ENCODE measurements at regions not wholly inside any gene's neighbourhood (a gene's known extent, or its start where the extent isn't known, plus 50 kb on each side); places are given as distances from the start of the nearest gene placed in this dataset.
A peak's percentile ranks its signal among the peaks of the same experiment; 100 is the strongest.
"Not testable (repeated sequence)": the region's sequence is repeated elsewhere in the genome, so short reads cannot be mapped to it uniquely, and the experiment has no call there.

DNA sequence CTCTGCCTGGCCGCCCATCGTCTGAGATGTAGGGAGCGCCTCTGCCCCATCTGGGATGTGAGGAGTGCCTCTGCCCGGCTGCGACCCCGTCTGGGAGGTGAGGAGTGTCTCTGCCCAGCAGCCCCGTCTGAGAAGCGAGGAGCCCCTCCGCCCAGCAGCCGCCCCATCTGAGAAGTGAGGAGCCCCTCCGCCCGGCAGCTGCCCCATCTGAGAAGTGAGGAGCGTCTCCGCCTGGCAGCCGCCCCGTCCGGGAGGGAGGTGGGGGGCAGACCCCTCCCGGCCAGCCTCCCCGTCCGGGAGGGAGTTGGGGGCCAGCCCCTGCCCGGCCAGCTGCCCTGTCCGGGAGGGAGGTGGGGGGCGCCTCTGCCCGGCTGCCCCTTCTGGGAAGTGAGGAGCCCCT, 117.8 kb downstream of the BMS1 start:
- ATAC-seq (ENCODE audit: low FRiP score); intact Hi-C loops (cut with DNase I); H3K27ac ChIP-seq (ENCODE audit: low read depth in 1 of 2, low read length in 2 of 2); H3K36me3 ChIP-seq (ENCODE audit: control insufficient read depth in 1 of 2, insufficient read depth in 2 of 2, low read length in 1 of 2); DNase-seq; H3K27me3 ChIP-seq (ENCODE audit: control insufficient read depth in 1 of 2, insufficient read depth in 2 of 2, low read length in 1 of 2); H3K4me3 ChIP-seq (ENCODE audit: low read length in 2 of 2); H3K4me1 ChIP-seq (ENCODE audit: control insufficient read depth in 1 of 2, insufficient read depth in 2 of 2, low read length in 2 of 2): not testable (repeated sequence)
- WGBS, 2 donors, result 93 to 95% methylated on average over 11 to 24 of the region's 24 CpGs
- peaks cover 15% of the 10 kb centered on the region for H3K9me3 ChIP-seq (ENCODE audit: control insufficient read depth, low read length)

DNA sequence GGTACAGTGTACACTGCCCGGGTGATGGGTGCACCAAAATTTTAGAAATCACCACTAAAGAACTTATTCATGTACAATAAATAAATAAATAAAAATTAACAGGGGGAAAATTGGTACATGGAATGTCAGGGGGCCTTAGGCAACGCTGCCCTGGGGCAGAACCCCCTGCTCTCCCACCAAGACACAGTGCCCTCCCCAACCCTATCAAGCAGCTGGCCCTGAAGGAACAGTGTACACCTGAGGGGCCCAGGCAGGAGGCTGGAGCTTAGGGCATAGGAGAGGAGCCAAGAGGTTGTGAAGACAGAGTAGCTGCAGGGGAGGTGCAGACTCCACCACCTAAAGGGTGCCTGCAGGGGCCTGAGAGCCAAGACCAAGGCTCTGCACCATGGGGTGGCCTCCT, 128.8 kb downstream of the BMS1 start:
- DNase-seq, result no peak
- Histone ChIP-seq H3K4me3 (ENCODE audit: low read length in 2 of 2) (no peak overlapping the region), H3K4me1 (ENCODE audit: control insufficient read depth in 1 of 2, insufficient read depth in 2 of 2, low read length in 2 of 2) (no peaks in the 10 kb centered on the region), H3K9me3 (ENCODE audit: control insufficient read depth, low read length) (peaks cover 7% of the 10 kb centered on the region), H3K27ac (ENCODE audit: low read depth in 1 of 2, low read length in 2 of 2) (no peak overlapping the region), H3K36me3 (ENCODE audit: control insufficient read depth in 1 of 2, insufficient read depth in 2 of 2, low read length in 1 of 2) (no peaks in the 10 kb centered on the region), H3K27me3 (ENCODE audit: control insufficient read depth in 1 of 2, insufficient read depth in 2 of 2, low read length in 1 of 2) (no peaks in the 10 kb centered on the region)
- ATAC-seq (ENCODE audit: low FRiP score), result no peak
- intact Hi-C loops (cut with DNase I), result no loop called here
- 74 to 83% methylated on average over 2 of the region's 2 CpGs for WGBS, 2 donors

DNA sequence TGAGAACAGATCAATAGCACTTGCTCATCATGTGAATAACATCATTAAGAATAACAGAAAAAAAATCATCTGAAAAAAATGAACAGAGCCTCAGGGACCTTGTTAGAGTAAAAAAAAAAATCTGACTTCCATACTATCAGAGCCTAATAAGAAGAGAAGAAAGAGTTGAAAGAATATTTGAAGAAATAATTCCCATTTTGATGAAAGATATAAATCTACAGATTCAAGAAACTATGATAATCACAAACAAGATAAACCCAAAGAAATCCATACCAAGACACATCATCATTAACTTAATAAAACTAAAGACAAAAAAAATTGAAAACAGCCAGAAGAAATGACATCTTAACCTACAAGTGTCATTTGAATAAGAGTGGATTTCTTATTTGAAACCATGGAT, 134.4 kb downstream of the BMS1 start:
- no peak overlapping the region for H3K27ac ChIP-seq (ENCODE audit: low read depth in 1 of 2, low read length in 2 of 2)
- no peaks in the 10 kb centered on the region for H3K27me3 ChIP-seq (ENCODE audit: control insufficient read depth in 1 of 2, insufficient read depth in 2 of 2, low read length in 1 of 2)
- no peaks in the 10 kb centered on the region for H3K36me3 ChIP-seq (ENCODE audit: control insufficient read depth in 1 of 2, insufficient read depth in 2 of 2, low read length in 1 of 2)
- H3K9me3 ChIP-seq (ENCODE audit: control insufficient read depth, low read length), result peaks cover 10% of the 10 kb centered on the region
- DNase-seq, result no peak
- no peaks in the 10 kb centered on the region for H3K4me1 ChIP-seq (ENCODE audit: control insufficient read depth in 1 of 2, insufficient read depth in 2 of 2, low read length in 2 of 2)
- intact Hi-C loops (cut with DNase I), result no loop called here
- ATAC-seq (ENCODE audit: low FRiP score), result no peak
- no peak overlapping the region for H3K4me3 ChIP-seq (ENCODE audit: low read length in 2 of 2)

DNA sequence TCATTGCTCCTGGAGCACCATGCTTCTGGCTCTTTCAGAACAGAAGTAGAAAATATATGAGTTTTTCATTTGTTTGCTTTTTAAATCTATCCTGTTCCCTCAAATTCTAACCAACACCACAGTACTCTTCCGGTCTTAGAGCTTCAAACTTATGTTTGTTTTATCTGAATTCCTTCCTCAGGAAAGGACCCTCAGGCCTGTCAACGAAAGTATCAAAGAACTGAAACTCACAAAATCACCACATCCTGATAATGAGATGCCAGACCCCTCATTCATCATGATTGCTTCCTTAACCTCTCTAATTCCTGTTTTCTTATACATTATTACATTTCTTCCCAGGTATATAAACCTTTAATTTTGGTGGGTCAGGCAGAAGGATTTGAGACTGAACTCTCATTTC, 135.2 kb downstream of the BMS1 start:
- Histone ChIP-seq H3K27me3 (ENCODE audit: control insufficient read depth in 1 of 2, insufficient read depth in 2 of 2, low read length in 1 of 2) (no peaks in the 10 kb centered on the region), H3K27ac (ENCODE audit: low read depth in 1 of 2, low read length in 2 of 2) (no peak overlapping the region), H3K36me3 (ENCODE audit: control insufficient read depth in 1 of 2, insufficient read depth in 2 of 2, low read length in 1 of 2) (no peaks in the 10 kb centered on the region), H3K4me3 (ENCODE audit: low read length in 2 of 2) (no peak overlapping the region), H3K9me3 (ENCODE audit: control insufficient read depth, low read length) (peaks cover 10% of the 10 kb centered on the region), H3K4me1 (ENCODE audit: control insufficient read depth in 1 of 2, insufficient read depth in 2 of 2, low read length in 2 of 2) (no peaks in the 10 kb centered on the region)
- intact Hi-C loops (cut with DNase I), result no loop called here
- DNase-seq (no peak), ATAC-seq (ENCODE audit: low FRiP score) (no peak)
- 47 to 54% methylated on average over 2 of the region's 2 CpGs for whole genome bisulfite sequencing, 2 donors

DNA sequence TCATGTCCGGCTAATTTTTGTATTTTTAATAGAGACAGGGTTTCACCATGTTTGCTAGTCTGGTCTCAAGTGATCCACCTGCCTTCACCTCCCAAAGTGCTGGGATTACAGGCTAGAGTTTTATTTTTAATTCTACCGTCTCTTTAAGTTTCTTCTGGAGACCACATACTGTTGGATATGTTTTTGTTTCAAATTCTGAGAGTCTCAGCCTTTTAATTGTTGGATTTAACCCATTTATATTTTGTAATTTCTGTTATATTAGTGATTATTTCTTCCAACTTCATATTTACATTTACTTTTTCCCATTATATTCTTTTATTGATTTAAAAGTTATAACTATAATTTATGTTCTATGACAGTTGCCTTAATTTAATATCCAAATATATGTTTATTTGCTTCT, 139.4 kb downstream of the BMS1 start:
- Histone ChIP-seq H3K27ac (ENCODE audit: low read depth in 1 of 2, low read length in 2 of 2) (no peak overlapping the region), H3K4me3 (ENCODE audit: low read length in 2 of 2) (no peak overlapping the region), H3K9me3 (ENCODE audit: control insufficient read depth, low read length) (peaks cover 5% of the 10 kb centered on the region), H3K36me3 (ENCODE audit: control insufficient read depth in 1 of 2, insufficient read depth in 2 of 2, low read length in 1 of 2) (no peaks in the 10 kb centered on the region), H3K4me1 (ENCODE audit: control insufficient read depth in 1 of 2, insufficient read depth in 2 of 2, low read length in 2 of 2) (no peaks in the 10 kb centered on the region), H3K27me3 (ENCODE audit: control insufficient read depth in 1 of 2, insufficient read depth in 2 of 2, low read length in 1 of 2) (no peaks in the 10 kb centered on the region)
- intact Hi-C loops (cut with DNase I), result no loop called here
- ATAC-seq (ENCODE audit: low FRiP score), result no peak
- WGBS, 2 donors, result 86 to 88% methylated on average over 2 of the region's 2 CpGs
- no peak for DNase-seq

DNA sequence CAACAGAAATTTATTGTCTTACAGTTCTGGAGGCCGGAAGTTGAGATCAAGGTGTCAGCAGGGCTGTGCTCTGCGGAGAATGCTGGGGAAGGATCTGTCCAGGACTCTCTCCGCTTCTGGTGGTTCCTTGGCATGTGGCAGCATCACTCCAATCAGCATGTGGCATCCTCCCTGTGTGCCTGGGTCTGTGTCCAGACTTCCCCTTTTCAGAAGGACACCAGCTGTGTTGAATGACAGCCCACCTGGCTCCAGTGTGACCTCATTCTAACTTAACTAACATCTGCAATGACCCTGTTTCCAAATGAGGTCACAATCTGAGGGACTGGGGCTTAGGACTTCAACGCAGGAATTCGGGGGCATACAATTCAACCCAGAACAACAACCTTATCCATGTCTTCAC, 141.9 kb downstream of the BMS1 start:
- Histone ChIP-seq H3K4me3 (ENCODE audit: low read length in 2 of 2) (no peak overlapping the region), H3K9me3 (ENCODE audit: control insufficient read depth, low read length) (peaks cover 4% of the 10 kb centered on the region), H3K36me3 (ENCODE audit: control insufficient read depth in 1 of 2, insufficient read depth in 2 of 2, low read length in 1 of 2) (no peaks in the 10 kb centered on the region), H3K27ac (ENCODE audit: low read depth in 1 of 2, low read length in 2 of 2) (no peak overlapping the region), H3K4me1 (ENCODE audit: control insufficient read depth in 1 of 2, insufficient read depth in 2 of 2, low read length in 2 of 2) (no peaks in the 10 kb centered on the region), H3K27me3 (ENCODE audit: control insufficient read depth in 1 of 2, insufficient read depth in 2 of 2, low read length in 1 of 2) (no peaks in the 10 kb centered on the region)
- WGBS, 2 donors, result 64 to 74% methylated on average over 5 of the region's 5 CpGs
- intact Hi-C loops (cut with DNase I), result no loop called here
- ATAC-seq (ENCODE audit: low FRiP score) (no peak), DNase-seq (no peak)

DNA sequence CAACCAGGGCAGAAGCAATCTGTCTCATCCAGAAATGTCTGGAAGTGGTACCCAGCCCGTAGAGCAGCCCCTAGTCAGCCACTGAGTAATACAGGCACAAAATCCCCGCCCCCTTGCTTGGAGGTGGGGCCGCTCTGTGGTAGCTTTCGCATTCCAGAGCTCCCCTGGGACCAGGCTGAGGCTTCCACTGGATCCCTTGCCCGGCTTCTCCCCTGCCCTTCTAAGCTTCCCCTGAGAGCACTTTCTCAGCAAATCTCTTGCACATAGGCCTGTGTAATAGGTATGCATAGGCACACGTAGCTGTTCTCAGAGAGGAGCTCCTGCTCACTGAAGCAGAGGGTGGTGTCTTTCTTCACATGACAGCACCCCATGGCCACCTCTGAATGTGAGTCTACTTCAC, 144.2 kb downstream of the BMS1 start:
- no peak for DNase-seq
- Histone ChIP-seq H3K27ac (ENCODE audit: low read depth in 1 of 2, low read length in 2 of 2) (no peak overlapping the region), H3K4me3 (ENCODE audit: low read length in 2 of 2) (no peak overlapping the region), H3K4me1 (ENCODE audit: control insufficient read depth in 1 of 2, insufficient read depth in 2 of 2, low read length in 2 of 2) (no peaks in the 10 kb centered on the region), H3K36me3 (ENCODE audit: control insufficient read depth in 1 of 2, insufficient read depth in 2 of 2, low read length in 1 of 2) (no peaks in the 10 kb centered on the region), H3K27me3 (ENCODE audit: control insufficient read depth in 1 of 2, insufficient read depth in 2 of 2, low read length in 1 of 2) (no peaks in the 10 kb centered on the region), H3K9me3 (ENCODE audit: control insufficient read depth, low read length) (peaks cover 2% of the 10 kb centered on the region)
- 7 to 9% methylated on average over 6 of the region's 6 CpGs for WGBS, 2 donors
- intact Hi-C loops (cut with DNase I), result no loop called here
- peak; percentile 26 for ATAC-seq (ENCODE audit: low FRiP score)

DNA sequence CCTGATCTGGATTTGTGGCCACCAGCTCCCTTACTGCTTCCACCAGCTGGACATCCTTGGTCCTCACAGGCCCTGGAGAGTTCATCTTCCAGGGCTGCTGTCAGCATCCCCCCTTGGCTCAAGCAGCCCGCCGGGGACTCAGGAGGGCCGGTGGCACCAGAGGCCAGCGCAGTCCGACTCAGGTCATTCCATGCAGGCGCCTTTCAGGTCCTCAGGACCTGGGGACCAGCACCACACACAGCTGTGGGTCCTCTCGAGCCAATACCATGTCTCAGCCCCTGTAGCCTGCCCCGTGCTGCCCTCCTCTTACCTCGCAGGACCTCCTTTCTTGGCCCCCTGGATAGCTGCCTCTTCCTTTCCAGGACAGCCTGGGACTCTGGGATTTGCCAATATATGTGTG, 145.5 kb downstream of the BMS1 start:
- intact Hi-C loops (cut with DNase I), result no loop called here
- H3K4me1 ChIP-seq (ENCODE audit: control insufficient read depth in 1 of 2, insufficient read depth in 2 of 2, low read length in 2 of 2), result no peaks in the 10 kb centered on the region
- 86 to 94% methylated on average over 7 to 9 of the region's 9 CpGs for WGBS, 2 donors
- no peak overlapping the region for H3K4me3 ChIP-seq (ENCODE audit: low read length in 2 of 2)
- no peak overlapping the region for H3K27ac ChIP-seq (ENCODE audit: low read depth in 1 of 2, low read length in 2 of 2)
- DNase-seq (no peak), ATAC-seq (ENCODE audit: low FRiP score) (no peak)
- H3K9me3 ChIP-seq (ENCODE audit: control insufficient read depth, low read length), result peaks cover 2% of the 10 kb centered on the region
- H3K36me3 ChIP-seq (ENCODE audit: control insufficient read depth in 1 of 2, insufficient read depth in 2 of 2, low read length in 1 of 2), result no peaks in the 10 kb centered on the region
- H3K27me3 ChIP-seq (ENCODE audit: control insufficient read depth in 1 of 2, insufficient read depth in 2 of 2, low read length in 1 of 2), result no peaks in the 10 kb centered on the region

DNA sequence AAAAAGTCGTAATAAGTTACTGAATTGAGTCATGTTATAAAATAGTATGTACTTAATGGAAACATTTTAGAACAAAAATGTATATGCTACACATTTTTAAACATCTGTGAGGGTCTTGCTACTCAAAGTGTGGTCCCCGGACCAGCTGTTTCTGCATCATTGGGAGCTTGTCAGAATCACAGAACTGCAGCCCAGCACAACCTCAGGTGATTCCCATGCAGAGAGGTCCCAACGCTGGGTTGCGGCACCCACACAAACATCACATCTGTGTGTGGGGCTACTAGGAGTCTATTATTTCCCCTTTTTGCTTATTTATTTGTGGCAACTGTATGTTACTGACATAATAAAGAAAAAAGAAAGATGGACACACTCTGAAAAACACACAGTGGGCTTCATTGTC, 146.6 kb downstream of the BMS1 start:
- Histone ChIP-seq H3K36me3 (ENCODE audit: control insufficient read depth in 1 of 2, insufficient read depth in 2 of 2, low read length in 1 of 2) (no peaks in the 10 kb centered on the region), H3K27me3 (ENCODE audit: control insufficient read depth in 1 of 2, insufficient read depth in 2 of 2, low read length in 1 of 2) (no peaks in the 10 kb centered on the region), H3K4me3 (ENCODE audit: low read length in 2 of 2) (no peak overlapping the region), H3K27ac (ENCODE audit: low read depth in 1 of 2, low read length in 2 of 2) (no peak overlapping the region), H3K9me3 (ENCODE audit: control insufficient read depth, low read length) (peaks cover 2% of the 10 kb centered on the region), H3K4me1 (ENCODE audit: control insufficient read depth in 1 of 2, insufficient read depth in 2 of 2, low read length in 2 of 2) (no peaks in the 10 kb centered on the region)
- intact Hi-C loops (cut with DNase I), result no loop called here
- DNase-seq (no peak), ATAC-seq (ENCODE audit: low FRiP score) (no peak)
- WGBS, 2 donors, result 91 to 94% methylated on average over 4 of the region's 4 CpGs
